A673 (cell line): ENCODE measurements at regions not wholly inside any gene's neighbourhood (a gene's known extent, or its start where the extent isn't known, plus 50 kb on each side); places are given as distances from the start of the nearest gene placed in this dataset.
A peak's percentile ranks its signal among the peaks of the same experiment; 100 is the strongest.

ENCODE experiments used
- BruUV-seq: library from RNA; stranded (reverse); fragments of 400-500 nt; replicated peaks from 2 replicates; lab custom pipeline; 2021; lab: Mats Ljungman, UMichigan
- CTCF ChIA-PET: fragments of 300-600 bp; sonication (Branson Sonifier 250); formaldehyde crosslinking; loops from one replicate; lab custom pipeline; 2022; ENCODE audit warnings: antibody characterized with exemption; lab: Charles Lee
- POLR2A ChIA-PET: fragments of 300-600 bp; sonication (Branson Sonifier 250); formaldehyde crosslinking; loops from one replicate; lab custom pipeline; 2022; ENCODE audit warnings: antibody characterized with exemption; ENCODE audit not compliant: low non-redundant PET; lab: Charles Lee
- DNase-seq: peaks from one replicate; pipeline ENCODE4 v3.0.0-alpha.2; 2015; ENCODE audit warnings: low spot score
- H3K27ac ChIP-seq: fragments of 200-600 bp; sonication (generic); 2 replicates; pipeline ENCODE4 v1.5.1; 2016; ENCODE audit warnings: mixed run types, low read depth, mild to moderate bottlenecking, mixed read lengths, antibody characterized with exemption, low read length; ENCODE audit not compliant: poor library complexity, severe bottlenecking
- H3K27me3 ChIP-seq: fragments of 200-600 bp; sonication (generic); replicated peaks from 2 replicates; pipeline ENCODE4 v1.6.1; 2017; ENCODE audit warnings: mixed run types, low read depth, mild to moderate bottlenecking, mixed read lengths, antibody characterized with exemption, low read length; ENCODE audit not compliant: insufficient read depth, poor library complexity
- H3K36me3 ChIP-seq: fragments of 200-600 bp; sonication (generic); 2 replicates; pipeline ENCODE4 v1.6.1; 2016; ENCODE audit warnings: mixed run types, mild to moderate bottlenecking, mixed read lengths, antibody characterized with exemption, low read length; ENCODE audit not compliant: insufficient read depth, poor library complexity, severe bottlenecking
- H3K4me1 ChIP-seq: fragments of 200-600 bp; sonication (generic); 2 replicates; pipeline ENCODE4 v1.6.1; 2017; ENCODE audit warnings: mixed run types, mild to moderate bottlenecking, mixed read lengths, antibody characterized with exemption, low read length; ENCODE audit not compliant: insufficient read depth, poor library complexity, severe bottlenecking
- H3K4me3 ChIP-seq: fragments of 200-600 bp; sonication (generic); 2 replicates; pipeline ENCODE4 v1.5.1; 2016; ENCODE audit warnings: low read depth, mixed run types, mild to moderate bottlenecking, mixed read lengths, low read length; ENCODE audit not compliant: poor library complexity, severe bottlenecking
- H3K9me3 ChIP-seq: fragments of 200-600 bp; sonication (generic); 2 replicates; pipeline ENCODE4 v1.6.1; 2016; ENCODE audit warnings: mixed run types, low read depth, mild to moderate bottlenecking, mixed read lengths, antibody characterized with exemption, low read length; ENCODE audit not compliant: poor library complexity, severe bottlenecking
- CTCF ChIP-seq: fragments of 300-800, 200-600 bp; sonication (generic); conservative IDR thresholded peaks from 2 replicates; pipeline ENCODE4 v1.5.1; 2017; ENCODE audit warnings: low read depth, mild to moderate bottlenecking, antibody characterized with exemption, low read length, moderate library complexity, mixed read lengths
- EZH2 ChIP-seq: fragments of 200-600 bp; sonication (generic); IDR thresholded peaks from 2 replicates; pipeline ENCODE4 v1.6.1; 2017; ENCODE audit warnings: borderline replicate concordance, low read depth, mild to moderate bottlenecking, mixed read lengths, antibody characterized with exemption, low read length; ENCODE audit not compliant: poor library complexity, severe bottlenecking
- intact Hi-C: fragments of 100-400 bp; cut with micrococcal nuclease; formaldehyde crosslinking; loops from one replicate; pipeline ENCODE4 v1.10.0; 2022; ENCODE audit not compliant: unreplicated experiment

GRCh38 chr6:69487688-69488087 is 309.1 kb downstream of the LMBRD1 start:
- no peak overlapping the region for H3K4me3 ChIP-seq
- no peak for TF ChIP-seq EZH2
- peak; percentile 74 for TF ChIP-seq CTCF
- no peaks in the 10 kb centered on the region for H3K36me3 ChIP-seq
- no peak overlapping the region for H3K27ac ChIP-seq
- no peaks in the 10 kb centered on the region for H3K4me1 ChIP-seq
- intact Hi-C loops, result loop anchor here (10.0 kb wide), 1 partner anchor 503 kb away; no protein-coding TSS in a partner anchor
- CTCF ChIA-PET, result no interaction called here
- no peaks in the 10 kb centered on the region for H3K9me3 ChIP-seq
- H3K27me3 ChIP-seq, result no peaks in the 10 kb centered on the region
- peak; percentile 36 for DNase-seq
- no TSS peak for BruUV-seq
- POLR2A ChIA-PET, result no interaction called here

- no TSS peak for BruUV-seq
Observed at GRCh38 chr6:69466979-69467570, 329.7 kb downstream of the LMBRD1 start.

GRCh38 chr6:69465866-69466265 is 330.9 kb downstream of the LMBRD1 start:
- Histone ChIP-seq H3K9me3 (no peaks in the 10 kb centered on the region), H3K4me1 (no peaks in the 10 kb centered on the region), H3K27me3 (no peaks in the 10 kb centered on the region), H3K4me3 (no peak overlapping the region), H3K27ac (no peak overlapping the region), H3K36me3 (no peaks in the 10 kb centered on the region)
- POLR2A ChIA-PET, result no interaction called here
- intact Hi-C loops, result no loop called here
- no TSS peak for BruUV-seq
- no peak for TF ChIP-seq CTCF
- no peak for TF ChIP-seq EZH2
- CTCF ChIA-PET, result no interaction called here
- no peak for DNase-seq

More at GRCh38 chr6:69466979-69467570, 329.7 kb downstream of the LMBRD1 start:
- H3K4me1 ChIP-seq, result no peaks in the 10 kb centered on the region
- no peaks in the 10 kb centered on the region for H3K27me3 ChIP-seq
- ChIA-PET POLR2A (no interaction called here), CTCF (no interaction called here)
- H3K27ac ChIP-seq, result no peak overlapping the region
- H3K36me3 ChIP-seq, result no peaks in the 10 kb centered on the region
- no peak for DNase-seq
- no peak for TF ChIP-seq EZH2
- TF ChIP-seq CTCF, result no peak
- H3K9me3 ChIP-seq, result no peaks in the 10 kb centered on the region
- intact Hi-C loops, result no loop called here
- H3K4me3 ChIP-seq, result no peak overlapping the region
